Body of pancreas (tissue), 4 donors: ENCODE measurements at regions not wholly inside any gene's neighbourhood (a gene's known extent, or its start where the extent isn't known, plus 50 kb on each side); places are given as distances from the start of the nearest gene placed in this dataset.
A peak's percentile ranks its signal among the peaks of the same experiment; 100 is the strongest.

Experiments used
- CTCF ChIP-seq, 7 experiments: fragments of 450-650 bp in 4 of 7; fragments of 200-600 bp in 3 of 7; sonication (generic) in 3 of 7; IDR thresholded peaks; one replicate each; pipeline ENCODE4 v1.5.1; 2016 to 2019; ENCODE audit warnings: antibody characterized with exemption in 7 of 7
- POLR2A ChIP-seq, 3 donors: fragments of 450-650 bp; IDR thresholded peaks; one replicate each; pipeline ENCODE4 v1.6.1; 2016; ENCODE audit warnings: antibody characterized with exemption in 3 of 3, mild to moderate bottlenecking in 2 of 3

- TF ChIP-seq CTCF (IDR thresholded peaks at IDR 0.05) (peak in 1 of 7 experiments; percentile 8), POLR2A (IDR thresholded peaks at IDR 0.05) (peak in 2 of 3 donors; percentile 12 to 34)
These were observed 62.7 kb upstream of the KLF13 start for GRCh38 chr15:31263751-31264558.
